Right lung (tissue), 2 donors: ENCODE measurements at regions not wholly inside any gene's neighbourhood (a gene's known extent, or its start where the extent isn't known, plus 50 kb on each side); places are given as distances from the start of the nearest gene placed in this dataset.
"Not testable (repeated sequence)": the region's sequence is repeated elsewhere in the genome, so short reads cannot be mapped to it uniquely, and the experiment has no call there.

ENCODE experiments used
- DNase-seq, 2 donors: peaks; one replicate each; pipeline ENCODE4 v3.0.0-alpha.2; 2013

DNA sequence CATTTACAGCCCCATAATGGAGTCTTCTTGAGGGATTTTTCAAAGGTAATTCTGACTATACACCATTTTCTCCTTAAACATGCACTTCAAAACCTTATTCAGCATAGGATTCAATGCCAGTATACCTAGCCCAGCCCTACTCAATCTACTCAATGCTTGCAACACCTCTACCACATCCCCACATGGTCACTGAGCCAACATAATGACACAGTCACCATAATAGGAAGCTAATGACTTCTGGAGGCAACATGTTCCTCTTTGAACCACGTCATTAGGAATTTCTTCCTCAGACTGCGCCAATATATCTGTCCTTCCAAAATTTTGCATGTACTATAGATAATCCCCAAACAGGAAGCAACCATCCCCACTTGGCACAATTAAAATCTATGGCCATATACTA is 153.9 kb upstream of the SETMAR start:
- no peak for DNase-seq

DNA sequence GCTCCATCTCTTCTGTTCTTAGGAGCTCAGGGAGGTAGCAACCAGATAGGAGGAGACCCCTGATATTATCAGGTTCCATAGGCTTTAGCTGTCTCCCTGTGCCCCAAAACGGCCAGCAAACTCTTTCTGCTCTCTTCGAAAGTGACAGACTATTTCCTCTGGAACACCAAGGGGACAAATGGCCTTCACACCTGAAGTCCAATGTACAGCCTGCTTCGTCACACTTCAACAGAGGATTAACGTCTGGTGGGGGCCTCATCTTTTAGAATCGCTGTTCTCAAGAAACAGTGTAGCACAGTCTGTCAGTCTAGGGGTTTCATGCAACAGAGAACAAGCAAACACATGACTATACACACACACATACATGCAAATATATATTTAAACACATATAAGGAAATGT is 152.4 kb upstream of the SETMAR start:
- no peak for DNase-seq

DNA sequence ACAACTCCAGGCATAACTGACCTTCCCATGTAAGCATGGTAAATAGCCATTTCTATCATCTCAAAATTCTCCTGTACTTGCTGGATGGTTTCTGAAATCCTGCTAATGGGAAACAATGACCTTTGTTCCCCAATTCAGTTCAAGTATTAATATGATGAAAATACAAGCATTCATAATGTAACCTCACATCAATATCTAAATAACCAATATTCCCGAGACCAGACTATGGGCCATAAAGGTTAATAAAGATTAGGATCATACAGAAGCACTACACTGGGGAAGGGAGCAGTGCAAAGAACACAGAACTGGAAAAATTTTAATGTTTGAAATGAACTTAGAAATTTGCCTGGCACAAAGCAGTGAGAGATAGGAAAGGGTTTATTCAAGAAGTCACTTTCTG is 151.3 kb upstream of the SETMAR start:
- no peak for DNase-seq

DNA sequence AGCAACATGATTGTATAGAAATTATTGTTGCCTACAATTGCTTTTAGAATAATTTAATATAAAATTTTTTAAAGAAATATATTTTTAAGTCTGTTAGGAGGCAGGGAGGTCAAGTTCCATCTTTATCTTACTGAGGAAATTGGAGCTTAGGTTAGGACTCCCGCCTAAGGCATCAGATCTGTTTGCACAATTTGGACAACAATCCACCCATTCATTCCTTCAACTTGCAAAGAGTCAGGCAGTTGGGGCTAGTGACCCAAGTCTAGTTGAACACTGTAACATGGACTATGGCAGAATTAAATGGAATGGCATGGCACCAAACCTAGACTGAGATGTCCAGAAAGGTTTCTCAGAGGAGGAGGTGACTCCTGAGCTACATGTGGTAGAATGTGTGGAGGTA is 149.4 kb upstream of the SETMAR start:
- DNase-seq, result no peak

DNA sequence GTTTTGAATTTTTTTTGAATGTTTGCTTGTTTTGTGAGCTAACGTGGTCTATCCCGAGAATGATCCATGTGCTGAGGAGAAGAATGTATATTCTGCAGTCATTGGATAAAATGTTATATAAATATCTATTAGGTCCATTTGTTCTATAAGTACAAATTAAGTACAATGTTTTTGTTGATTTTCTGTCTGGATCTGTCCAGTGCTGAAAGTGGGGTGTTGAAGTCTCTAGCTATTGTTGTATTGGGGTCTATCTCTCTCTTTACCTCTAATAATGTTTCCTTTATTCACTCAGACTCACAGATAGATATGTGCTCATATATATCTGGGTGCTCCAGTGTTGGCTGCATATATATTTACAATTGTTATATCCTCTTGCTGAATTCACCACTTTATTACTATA is 144.8 kb upstream of the SETMAR start:
- no peak for DNase-seq

DNA sequence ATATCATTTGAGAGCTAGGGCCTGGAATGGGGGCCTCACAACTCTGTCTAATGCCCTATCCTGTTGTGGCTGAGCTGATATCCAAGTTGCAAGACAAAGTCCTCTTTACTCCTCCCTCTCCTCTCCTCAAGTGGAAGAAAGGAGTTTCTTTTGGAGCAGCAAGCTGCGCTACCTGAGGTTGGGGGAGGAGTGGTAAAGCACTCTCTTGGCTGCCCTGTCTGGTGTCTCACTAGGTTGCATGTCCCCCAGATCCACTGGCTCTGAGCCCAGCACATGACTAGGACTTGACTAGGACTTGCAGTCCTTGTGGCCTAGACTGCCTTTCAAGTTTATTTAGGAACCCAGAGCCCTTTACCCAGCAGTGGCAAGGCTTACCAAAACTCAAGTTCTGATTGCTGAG is 141.1 kb upstream of the SETMAR start:
- no peak for DNase-seq

DNA sequence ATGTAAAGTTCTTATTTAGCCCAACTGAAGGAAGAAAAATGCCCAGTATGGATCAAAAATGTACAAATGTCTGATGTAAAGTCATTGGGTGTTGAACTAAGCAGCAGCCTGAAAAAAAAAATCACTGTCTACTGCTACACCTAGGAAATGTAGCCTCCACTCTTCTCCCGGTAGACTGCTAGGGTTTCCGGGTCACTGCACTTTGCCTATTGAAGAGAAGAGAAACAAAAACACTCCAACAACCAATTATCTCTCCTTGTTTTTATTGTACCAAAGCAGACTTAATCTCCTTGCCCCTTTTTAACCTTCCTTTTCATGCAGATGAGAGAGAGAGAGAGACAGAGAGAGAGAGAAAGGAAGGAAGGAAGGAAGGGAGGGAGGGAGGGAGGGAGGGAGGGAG is 140.2 kb upstream of the SETMAR start:
- DNase-seq, result no peak

DNA sequence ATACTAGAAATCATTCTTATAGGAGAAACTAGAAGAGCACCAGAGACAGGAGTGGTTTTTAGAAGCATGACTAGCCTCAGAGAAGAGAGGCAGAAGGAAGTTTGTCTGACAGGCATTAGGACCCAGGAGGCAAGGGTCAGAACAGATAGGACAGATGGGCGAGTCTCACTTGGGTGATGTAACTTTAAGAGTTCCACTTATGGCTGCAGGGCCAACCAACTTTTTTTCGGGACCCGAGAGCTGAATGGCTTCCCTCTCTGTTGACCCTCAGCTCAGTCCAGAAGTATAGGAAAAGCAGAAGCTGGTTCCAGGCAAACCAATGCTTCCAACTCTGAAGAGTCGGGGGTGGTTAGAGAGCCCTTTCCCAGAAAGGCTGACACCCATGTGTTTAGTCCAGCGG is 136.6 kb upstream of the SETMAR start:
- no peak for DNase-seq

DNA sequence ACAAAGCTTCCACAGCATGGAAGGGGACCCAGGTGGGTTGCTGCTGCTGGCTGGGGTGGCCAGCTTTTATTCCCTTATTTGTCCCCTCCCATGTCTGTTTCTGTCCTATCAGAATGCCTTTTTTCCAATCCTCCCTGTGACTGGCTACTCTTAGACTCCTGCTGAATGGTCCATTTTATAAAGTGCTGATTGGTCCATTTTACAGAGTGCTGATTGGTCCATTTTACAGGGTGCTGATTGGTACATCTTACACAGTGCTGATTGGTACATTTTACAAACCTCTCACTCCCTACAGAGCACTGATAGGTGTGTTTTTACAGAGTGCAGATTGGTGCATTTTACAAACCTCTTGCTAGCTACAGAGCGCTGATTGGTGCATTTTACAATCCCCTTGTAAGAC is 135.9 kb upstream of the SETMAR start:
- DNase-seq, result not testable (repeated sequence)

DNA sequence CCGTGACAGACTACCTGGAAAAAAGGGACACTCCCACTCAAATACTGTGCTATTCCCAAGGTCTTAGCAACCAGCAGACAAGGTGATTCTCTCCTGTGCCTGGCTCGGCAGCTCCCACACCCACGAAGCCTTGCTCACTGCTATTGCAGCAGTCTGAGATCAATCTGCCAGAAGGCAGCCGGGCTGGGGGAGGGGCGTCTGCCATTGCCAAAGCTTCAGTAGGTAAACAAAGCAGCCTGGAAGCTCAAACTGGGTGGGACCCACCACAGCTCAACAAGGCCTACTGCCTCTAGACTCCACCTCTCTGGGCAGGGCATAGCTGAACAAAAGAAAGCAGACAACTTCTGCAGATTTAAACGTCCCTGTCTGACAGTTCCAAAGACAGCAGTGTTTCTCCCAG is 128.4 kb upstream of the SETMAR start:
- no peak for DNase-seq

DNA sequence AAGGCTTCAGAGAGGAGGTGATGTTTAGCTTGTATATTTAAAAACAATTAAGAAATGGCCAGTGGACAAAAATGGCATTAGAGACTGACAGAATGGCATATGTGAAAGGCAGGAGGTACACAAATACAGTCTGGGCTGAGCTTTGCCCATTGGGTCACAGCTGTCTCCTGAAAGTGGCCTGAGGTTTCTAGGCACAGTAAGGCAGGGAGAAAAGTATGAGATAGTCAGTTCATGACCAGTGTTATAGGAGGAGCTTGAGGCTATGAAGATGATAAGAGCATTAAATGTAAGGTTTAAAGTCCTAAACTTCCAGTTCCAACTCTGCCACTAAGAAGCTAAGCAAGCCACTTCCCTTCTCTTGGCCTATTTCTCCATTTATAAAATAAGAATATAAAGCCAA is 111.2 kb upstream of the SETMAR start:
- no peak for DNase-seq

DNA sequence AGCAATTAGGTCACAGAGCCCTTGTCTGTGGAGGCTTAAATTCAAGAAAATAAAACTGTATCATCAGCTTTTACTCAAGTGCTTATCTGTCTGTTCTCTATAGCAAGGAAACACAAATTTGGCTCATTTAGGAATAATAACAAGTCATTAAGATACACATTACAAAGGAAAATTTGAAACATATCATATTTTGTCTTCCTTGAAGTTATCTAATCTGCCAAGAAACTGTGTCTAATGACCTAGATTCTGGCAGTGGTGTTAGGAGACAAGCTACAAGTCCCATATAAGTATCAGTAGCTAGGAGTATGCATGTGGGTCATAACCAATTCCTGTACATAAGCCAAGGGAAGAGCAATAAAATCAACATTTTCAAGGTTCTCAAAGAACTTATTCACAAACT is 108.2 kb upstream of the SETMAR start:
- peak; percentile 69 to 78 for DNase-seq

DNA sequence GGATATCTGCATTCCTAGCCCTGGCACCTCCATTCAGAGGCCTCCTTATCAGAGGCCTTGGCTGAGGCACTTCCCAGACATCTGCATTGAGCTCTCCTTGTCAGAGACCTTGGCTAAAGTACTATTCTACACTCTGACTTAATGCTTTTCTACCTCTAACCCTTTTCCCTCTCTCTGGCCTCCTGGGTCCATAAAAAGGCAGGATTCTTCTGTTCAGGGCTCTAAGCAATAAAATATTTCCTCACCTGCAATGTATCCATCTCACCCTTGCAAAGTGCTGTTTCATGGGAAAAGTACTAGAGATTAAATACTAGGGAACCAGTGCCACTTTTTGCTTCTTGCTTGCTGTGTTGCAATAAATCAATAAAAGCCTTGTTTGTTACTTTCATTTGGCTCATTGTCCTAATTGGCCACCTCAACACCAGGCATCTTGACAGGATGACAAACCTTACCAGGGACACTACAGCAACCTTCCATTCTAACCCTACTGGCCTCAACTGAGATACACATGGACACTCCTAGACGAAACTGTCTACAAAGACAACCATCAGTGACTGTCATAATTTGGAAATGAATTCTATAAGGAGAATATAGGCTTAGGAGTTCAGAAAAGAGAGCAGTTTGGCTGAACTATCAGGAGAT is 106.5 kb upstream of the SETMAR start:
- no peak for DNase-seq

DNA sequence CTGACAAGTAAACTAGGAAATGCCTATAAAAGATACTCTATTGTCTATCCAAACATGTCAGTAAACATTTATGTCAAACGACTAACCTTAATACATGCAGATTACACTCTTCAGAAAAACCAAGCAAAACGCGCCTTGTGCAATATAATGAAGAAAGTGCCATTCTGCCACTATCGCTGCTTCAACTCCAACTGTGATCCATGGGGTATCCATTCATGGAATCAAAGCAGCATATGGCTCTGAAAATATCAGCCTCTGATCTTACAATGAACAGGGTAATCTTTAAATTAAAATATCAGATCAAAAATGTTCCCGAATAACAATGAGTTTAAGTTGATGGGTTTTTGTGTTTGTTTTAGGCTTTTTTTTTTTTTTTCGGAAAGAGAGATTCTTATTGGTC is 105.5 kb upstream of the SETMAR start:
- no peak for DNase-seq

DNA sequence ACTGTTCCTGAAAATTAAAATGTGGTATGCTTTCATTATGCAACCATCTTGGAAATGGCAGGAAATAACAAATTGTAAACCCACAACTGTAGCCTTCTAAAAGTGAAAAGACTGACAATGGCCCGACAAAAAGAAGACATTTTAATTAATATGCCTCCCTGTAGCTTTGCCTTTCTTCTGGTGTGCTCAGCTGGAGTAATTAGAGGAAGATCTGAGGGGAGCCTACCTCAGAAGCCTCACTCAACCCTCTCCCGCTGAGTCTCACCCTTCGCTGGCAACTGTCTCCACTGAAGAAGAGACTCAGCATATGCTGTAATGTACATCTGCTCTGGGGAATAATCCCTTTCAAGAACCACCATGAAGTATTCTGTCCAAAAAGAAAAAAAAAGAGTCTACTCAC is 104.7 kb upstream of the SETMAR start:
- no peak for DNase-seq

DNA sequence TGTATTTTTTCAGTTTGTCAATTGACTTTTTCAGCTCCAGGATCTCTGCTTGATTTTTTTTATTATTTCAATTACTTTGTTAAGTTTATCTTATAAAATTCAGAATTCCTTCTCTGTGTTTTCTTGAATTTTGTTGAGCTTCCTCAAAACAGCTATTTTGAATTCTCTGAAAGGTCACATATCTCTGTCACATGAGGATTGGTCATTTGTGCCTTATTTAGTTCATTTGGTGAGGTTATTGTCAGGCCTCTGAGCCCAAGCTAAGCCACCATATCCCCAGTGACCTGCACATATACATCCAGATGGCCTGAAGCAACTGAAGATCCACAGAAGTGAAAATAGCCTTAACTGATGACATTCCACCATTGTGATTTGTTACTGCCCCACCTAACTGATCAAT is 98.4 kb upstream of the SETMAR start:
- not testable (repeated sequence) for DNase-seq

DNA sequence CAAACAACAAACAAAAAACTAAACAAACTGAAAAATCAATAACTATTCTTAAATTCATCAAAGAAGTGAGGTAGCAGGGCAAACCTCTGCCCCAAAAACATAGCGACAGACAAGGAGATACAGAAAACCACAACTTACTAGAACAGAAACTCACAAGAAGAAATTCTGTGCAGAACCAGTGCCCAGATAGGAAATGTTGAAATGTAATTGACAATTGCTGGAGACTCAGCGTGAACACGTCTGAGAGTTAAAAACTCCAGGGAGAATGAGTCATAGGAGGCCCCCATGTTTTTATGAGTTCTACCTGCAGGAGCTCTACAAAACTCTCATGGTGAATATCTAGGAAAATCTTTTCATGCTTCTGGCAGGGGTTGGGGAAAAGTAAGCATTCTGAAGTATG is 95.5 kb upstream of the SETMAR start:
- no peak for DNase-seq

DNA sequence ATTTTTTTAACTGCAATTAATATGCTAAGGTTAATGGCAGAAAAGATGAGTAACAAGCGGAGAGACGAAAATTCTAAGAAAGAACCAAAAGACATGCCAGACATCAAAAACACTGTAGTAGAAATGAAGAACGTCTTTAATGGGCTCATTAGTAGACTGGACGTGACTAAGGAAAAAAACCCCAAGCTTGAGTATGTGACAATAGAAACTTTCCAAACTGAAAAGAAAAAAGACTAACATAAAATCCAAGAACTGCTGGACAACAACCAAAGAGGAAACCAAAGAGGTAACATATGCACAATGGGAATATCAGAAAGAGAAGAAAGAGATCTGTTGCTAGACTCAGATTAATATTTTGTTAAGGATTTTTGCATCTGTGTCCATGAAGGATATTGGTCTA is 94.6 kb upstream of the SETMAR start:
- no peak for DNase-seq

DNA sequence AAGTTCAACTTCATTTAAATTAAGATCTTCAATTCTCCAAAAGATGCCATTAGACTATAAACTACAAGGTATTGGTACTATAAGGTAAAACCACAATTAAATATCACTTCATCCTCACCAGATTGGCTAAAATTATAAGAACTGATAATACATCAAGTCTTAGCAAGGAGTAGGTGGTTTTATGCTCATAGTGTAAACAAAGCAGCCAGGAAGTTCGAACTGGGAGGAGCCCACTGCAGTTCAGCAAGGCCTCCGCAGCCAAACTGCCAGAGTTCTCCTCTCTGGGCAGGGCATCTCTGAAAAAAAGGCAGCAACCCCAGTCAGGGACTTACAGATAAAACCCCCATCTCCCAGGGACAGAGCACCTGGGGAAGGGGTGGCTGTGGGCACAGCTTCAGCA is 91.6 kb upstream of the SETMAR start:
- no peak for DNase-seq

DNA sequence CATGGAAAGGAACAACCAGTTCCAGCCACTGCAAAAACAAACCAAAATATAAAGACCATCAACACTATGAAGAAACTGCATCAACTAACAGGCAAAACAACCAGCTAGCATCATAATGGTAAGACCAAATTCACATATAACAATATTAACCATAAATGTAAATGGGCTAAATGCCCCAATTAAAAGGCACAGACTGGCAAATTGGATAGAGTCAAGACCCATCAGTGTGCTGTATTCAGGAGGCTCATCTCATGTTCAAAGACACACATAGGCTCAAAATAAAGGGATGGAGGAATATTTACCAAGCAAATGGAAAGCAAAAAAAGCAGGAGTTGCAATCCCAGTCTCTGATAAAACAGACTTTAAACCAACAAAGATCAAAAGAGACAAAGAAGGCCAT is 89.7 kb upstream of the SETMAR start:
- DNase-seq, result not testable (repeated sequence)

DNA sequence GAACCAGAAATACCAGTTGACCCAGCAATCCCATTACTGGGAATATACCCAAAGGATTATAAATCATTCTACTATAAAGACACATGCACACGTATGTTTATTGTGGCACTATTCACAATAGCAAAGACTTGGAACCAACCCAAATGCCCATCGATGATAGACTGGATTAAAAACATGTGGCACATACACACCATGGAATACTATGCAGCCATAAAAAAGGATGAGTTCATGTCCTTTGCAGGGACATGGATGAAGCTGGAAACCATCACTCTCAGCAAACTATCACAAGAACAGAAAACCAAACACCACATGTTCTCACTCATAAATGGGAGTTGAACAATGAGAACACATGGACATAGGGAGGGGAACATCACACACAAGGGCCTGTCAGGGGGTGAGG is 86.2 kb upstream of the SETMAR start:
- DNase-seq, result not testable (repeated sequence)

DNA sequence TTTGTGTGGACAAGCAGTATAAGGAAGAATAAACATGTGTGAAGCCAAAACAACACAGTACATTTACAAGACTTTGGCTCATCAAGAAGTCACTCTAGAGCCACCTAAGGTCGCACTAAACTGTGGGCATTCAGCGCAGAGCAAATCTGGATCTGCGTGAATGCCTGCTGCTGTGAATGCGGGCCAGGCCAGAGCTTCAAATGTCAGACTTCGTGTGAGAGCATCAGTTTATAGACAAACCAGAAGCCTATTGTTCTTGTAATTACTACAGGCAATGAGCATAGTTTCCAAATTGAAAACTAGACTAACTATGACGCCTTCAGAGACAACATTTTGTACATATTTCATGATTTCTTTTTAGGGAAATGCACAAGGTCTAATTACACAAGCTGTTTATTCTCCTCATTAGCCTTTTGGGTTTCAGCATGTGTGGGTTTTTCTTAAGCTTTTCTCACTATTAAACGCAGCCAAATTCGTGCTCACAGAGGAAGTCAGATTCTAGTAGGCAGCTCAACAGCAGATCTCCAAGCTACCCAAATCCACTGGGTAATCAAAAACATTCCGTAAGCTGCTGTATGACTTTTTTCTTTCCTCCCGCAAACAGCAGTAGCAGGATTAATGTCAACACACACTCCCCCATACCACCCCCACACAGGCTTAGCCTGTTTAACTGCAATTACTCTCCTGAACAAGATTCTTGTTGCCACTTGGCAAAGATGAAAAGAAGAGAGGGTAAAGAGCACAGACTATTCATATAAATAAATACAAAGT is 84.5 kb upstream of the SETMAR start:
- DNase-seq, result peak; percentile 32 to 34

DNA sequence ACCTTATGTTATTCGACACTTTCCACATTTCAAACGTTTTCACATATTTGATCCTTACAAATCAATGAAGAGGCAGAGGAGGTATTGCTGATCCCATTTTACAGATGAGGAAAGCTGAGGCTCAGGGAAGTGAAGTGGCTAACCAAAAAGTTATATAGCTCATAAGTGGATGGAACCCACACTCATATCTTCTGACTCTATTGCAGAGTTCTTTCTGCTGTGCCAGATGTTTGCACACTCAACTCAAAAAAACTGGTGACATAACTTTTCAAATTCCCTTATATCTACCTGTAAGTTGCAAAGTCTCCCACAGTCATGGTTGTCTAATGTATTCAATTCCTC is 84.0 kb upstream of the SETMAR start:
- DNase-seq, result no peak

DNA sequence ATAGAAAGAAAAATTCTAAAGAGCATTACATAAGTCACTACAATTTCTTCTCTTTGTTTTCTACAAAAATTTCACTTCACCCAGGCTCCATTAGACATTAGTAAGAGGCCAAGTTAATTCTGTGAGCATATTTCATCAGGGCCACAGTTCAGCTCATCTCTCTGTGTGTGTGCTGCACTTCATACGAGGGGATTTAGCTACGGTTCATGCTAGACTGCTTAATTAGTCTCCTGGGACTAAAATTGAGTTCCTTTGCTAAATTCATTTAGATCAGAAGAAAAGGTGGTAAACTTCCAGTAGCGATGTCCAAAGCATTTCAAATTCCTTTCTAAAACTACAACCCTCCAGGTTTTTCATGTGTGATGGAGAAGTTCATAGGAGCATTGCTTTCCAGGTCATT is 83.1 kb upstream of the SETMAR start:
- DNase-seq, result no peak
